KOPT-K1 (cell line): ENCODE measurements at regions not wholly inside any gene's neighbourhood (a gene's known extent, or its start where the extent isn't known, plus 50 kb on each side); places are given as distances from the start of the nearest gene placed in this dataset.

Experiments
- H3K27ac ChIP-seq: fragments of 200-600 bp; sonication (generic); 2 replicates; pipeline ENCODE4 v1.5.1; 2016; ENCODE audit warnings: antibody characterized with exemption, mild to moderate bottlenecking, low read depth, low read length; ENCODE audit not compliant: poor library complexity, severe bottlenecking
- H3K36me3 ChIP-seq: fragments of 200-600 bp; sonication (generic); 2 replicates; pipeline ENCODE4 v1.5.1; 2017; ENCODE audit warnings: antibody characterized with exemption, mild to moderate bottlenecking, low read length, moderate library complexity; ENCODE audit not compliant: insufficient read depth
- H3K9me3 ChIP-seq: fragments of 200-600 bp; sonication (generic); 2 replicates; pipeline ENCODE4 v1.5.1; 2017; ENCODE audit warnings: antibody characterized with exemption, low read length, mild to moderate bottlenecking; ENCODE audit not compliant: insufficient read depth, poor library complexity, severe bottlenecking

DNA sequence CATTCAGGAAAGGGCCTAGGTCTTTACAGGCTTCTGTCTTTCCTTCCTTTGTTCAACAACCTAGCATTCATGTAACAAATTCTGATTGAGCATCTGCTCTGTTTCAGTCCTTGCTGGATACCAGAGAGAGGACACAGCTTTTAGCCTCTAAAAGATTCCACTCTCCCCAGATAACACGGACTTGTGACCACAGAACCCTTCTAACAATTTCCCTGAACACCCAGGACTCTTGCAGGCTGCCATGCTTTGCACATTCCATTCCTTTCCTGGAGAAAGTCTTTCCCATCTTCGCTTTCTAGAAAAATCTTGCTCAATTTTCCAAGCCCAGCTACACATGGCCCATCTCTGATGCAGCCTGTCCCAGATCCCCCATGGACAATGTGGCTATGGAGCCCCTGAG is 310.9 kb downstream of the ACTL7B start:
- Histone ChIP-seq H3K36me3 (no peaks in the 10 kb centered on the region), H3K9me3 (no peaks in the 10 kb centered on the region), H3K27ac (no peak overlapping the region)

DNA sequence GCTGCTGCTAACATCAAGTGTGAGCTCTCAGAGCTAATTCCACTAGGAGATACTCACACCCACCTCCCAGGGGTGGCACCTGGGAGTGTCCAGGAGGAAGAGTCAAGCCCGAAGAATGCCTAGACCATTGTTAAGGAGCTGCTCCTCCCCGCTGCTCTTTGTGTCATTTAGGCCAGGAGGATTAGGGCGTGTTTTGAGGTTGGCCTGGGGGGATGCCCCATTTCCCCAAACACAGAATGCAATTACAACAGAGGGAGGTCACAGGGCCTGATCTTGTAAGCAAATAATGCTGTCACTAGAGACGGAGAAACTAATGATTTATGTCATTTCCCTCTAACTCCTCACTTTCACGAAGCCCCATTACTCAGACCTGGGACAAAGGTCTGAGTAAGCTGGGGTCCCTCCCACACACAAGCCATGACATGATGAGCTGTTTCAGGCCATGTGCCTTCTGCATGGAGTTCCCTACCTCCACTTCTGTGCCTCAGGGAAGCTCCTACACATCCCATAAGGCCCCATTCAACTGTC is 312.5 kb downstream of the ACTL7B start:
- H3K36me3 ChIP-seq: no peaks in the 10 kb centered on the region
- no peak overlapping the region for H3K27ac ChIP-seq
- no peaks in the 10 kb centered on the region for H3K9me3 ChIP-seq

- Histone ChIP-seq H3K27ac (no peak overlapping the region), H3K36me3 (no peaks in the 10 kb centered on the region), H3K9me3 (no peaks in the 10 kb centered on the region)
These were observed 318.0 kb downstream of the ACTL7B start for GRCh38 chr9:108537756-108538155.

- no peaks in the 10 kb centered on the region for H3K36me3 ChIP-seq
- no peak overlapping the region for H3K27ac ChIP-seq
- no peaks in the 10 kb centered on the region for H3K9me3 ChIP-seq
These were observed 318.8 kb downstream of the ACTL7B start for GRCh38 chr9:108536836-108537601.

DNA sequence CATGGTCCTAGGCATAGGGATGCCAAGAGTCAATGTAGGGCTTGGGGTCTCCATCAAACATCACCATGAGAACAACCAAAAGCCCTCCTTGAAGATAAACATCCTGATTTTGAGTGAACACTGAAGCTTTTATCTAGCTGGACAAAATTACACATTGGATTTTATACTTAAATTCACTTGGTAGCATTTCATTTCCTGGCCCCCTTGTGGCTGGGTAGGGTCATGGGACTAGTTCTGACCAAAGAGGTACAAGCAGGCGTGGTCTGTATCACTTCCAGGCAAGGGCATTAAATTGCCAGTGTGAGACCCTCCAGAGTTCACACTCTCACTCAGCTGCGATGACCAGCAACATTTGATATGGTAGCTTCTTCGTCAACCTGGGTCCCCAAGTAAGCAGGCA is 320.3 kb downstream of the ACTL7B start:
- Histone ChIP-seq H3K36me3 (no peaks in the 10 kb centered on the region), H3K27ac (no peak overlapping the region), H3K9me3 (no peaks in the 10 kb centered on the region)

DNA sequence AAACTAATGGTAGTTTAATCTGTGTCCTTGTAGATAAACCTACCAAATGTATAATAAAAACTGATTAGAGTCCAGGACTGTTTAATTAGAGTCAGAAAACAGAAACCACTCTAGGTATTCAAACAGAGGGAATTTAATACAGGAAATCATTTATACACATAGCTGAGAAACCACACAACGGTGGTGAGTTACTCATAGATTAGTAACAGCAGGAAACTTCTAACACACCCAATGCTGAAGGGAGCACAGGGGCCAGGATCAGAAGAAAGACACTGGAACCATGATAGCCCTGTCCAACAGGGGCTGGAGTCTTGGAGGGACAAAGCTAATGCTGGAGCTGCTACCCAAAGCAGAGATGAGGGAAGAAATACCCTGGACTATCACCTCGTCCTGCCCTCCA is 321.0 kb downstream of the ACTL7B start:
- Histone ChIP-seq H3K36me3 (no peaks in the 10 kb centered on the region), H3K9me3 (no peaks in the 10 kb centered on the region), H3K27ac (no peak overlapping the region)

DNA sequence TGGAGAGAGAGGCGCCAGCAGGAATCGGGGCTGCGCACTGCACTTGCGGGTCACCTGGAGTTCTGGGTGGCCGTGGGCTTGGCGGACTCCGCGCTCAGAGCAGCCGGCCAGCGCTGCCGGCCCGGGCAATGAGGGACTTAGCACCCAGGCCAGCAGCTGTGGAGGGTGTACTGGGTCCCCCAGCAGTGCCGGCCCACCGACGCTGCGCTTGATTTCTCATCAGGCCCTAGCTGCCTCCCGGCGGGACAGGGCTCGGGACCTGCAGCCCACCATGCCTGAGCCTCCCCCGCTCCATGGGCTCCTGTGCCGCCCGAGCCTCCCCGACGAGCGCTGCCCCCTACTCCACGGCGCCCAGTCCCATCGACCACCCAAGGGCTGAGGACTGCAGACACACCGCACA is 325.6 kb downstream of the ACTL7B start:
- no peaks in the 10 kb centered on the region for H3K36me3 ChIP-seq
- no peak overlapping the region for H3K27ac ChIP-seq
- no peaks in the 10 kb centered on the region for H3K9me3 ChIP-seq

GRCh38 chr9:108528231-108528630 is 327.6 kb downstream of the ACTL7B start:
- Histone ChIP-seq H3K9me3 (no peaks in the 10 kb centered on the region), H3K36me3 (no peaks in the 10 kb centered on the region), H3K27ac (no peak overlapping the region)

DNA sequence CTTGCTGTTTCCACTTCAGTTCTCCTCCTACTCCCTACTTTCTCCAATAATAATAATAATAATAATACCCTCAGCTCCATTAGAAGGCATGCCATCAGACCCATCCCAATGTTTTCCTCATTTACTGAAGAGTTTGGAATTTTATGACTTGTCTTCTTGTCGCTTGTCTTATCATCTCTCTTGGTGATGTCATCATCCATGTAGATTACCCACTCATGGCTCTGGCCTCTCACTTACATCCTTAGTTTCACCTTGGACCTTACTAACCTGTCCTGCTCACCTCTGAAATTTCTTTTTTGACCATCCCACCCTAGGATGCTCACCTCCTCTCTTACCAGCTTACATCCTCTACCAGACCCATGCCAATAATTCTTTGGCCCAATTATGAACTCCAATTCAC is 329.3 kb downstream of the ACTL7B start:
- Histone ChIP-seq H3K27ac (no peak overlapping the region), H3K36me3 (no peaks in the 10 kb centered on the region), H3K9me3 (no peaks in the 10 kb centered on the region)

DNA sequence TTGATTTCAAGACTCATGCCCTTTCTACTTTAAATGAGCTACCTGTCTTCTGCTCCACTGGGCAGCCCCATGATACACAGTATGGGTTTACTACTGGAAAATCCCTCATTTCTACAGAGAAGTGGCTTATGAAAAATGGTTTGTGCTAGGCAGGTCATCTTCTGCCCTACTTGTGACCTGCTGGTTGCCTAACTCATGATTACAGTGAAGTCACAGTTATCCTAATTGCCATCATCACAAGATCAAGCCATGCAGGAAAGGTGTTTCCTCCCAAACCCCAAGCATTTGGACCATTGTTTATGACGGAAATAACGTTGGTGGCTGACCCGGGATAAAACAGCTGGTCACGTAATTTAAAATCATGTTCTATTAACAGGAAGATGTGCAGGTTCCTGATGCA is 330.6 kb downstream of the ACTL7B start:
- H3K9me3 ChIP-seq: no peaks in the 10 kb centered on the region
- no peaks in the 10 kb centered on the region for H3K36me3 ChIP-seq
- no peak overlapping the region for H3K27ac ChIP-seq

GRCh38 chr9:108521063-108521590 is 334.7 kb downstream of the ACTL7B start:
- Histone ChIP-seq H3K9me3 (no peaks in the 10 kb centered on the region), H3K36me3 (no peaks in the 10 kb centered on the region), H3K27ac (no peak overlapping the region)

DNA sequence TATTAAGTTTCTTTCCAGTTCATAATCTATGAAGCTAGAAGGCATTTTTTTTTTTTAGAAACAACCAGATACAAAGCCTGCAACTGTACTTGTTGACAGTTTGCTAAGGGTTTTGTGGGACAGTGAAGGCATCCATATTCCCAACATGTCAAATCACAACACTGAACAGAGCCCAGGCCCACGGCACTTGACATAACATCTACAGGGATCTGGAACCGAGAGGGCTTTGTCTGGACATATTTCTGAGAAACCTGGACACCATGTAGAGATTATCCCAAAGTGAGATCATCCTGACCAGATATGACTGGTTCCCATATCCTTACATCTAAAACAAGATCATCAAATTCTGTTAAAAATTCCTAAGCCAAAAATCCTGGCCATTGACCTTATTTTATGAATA is 336.3 kb downstream of the ACTL7B start:
- no peaks in the 10 kb centered on the region for H3K36me3 ChIP-seq
- no peaks in the 10 kb centered on the region for H3K9me3 ChIP-seq
- H3K27ac ChIP-seq: no peak overlapping the region

DNA sequence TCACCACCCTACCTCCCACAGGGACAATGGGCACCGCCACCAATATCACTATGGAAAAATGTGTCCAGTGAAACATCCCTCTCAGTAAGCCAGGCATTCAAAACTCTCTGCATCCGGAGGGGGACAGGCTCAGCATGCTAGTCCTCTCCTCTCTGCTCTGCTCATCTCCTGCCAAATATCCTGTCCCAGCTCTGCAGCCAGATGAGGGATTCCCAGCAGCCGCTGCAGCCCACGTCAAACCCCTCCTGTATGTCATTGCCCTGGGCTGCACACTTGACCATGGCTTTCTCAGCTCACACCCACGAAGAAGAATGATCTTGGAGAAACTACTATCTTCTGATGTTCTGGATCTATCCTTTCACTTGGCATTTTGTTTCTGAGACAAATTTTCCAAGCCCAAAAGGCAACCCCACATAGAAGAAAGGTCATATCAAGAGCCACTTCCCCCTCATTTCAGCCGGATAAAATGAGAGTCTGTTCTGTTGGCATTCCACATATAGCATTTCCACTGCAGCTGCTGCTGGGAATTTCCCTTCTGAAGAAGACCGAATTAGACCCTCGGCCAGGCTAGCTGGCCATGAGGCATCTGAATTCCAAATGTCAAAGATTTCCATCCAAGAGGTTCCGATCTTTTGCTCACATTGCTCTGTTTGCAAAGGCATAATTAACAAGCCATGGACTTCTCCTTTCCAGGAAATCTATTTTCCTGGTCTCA is 338.0 kb downstream of the ACTL7B start:
- Histone ChIP-seq H3K9me3 (no peaks in the 10 kb centered on the region), H3K27ac (no peak overlapping the region), H3K36me3 (no peaks in the 10 kb centered on the region)

GRCh38 chr9:108516391-108516790 is 339.4 kb downstream of the ACTL7B start:
- H3K9me3 ChIP-seq: no peaks in the 10 kb centered on the region
- H3K27ac ChIP-seq: no peak overlapping the region
- H3K36me3 ChIP-seq: no peaks in the 10 kb centered on the region

DNA sequence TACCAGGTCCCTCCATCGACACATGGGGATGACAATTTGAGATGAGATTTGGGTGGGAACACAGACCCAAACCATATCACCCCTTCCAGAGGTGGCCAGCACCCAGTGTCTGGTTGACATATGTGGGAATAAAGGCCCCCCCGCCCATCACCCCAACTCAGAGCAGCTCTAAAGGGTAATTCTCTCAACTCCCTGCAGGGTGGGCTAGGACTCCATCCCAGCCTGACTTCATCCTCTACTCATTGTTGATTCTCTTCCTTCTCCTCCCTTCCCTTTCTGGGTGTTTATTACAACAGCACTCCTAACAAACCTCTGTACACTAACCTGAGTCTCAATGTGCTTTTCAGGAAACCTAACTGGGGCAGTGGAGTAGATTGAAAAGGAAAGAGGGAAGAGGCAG is 339.9 kb downstream of the ACTL7B start:
- Histone ChIP-seq H3K9me3 (no peaks in the 10 kb centered on the region), H3K36me3 (no peaks in the 10 kb centered on the region), H3K27ac (no peak overlapping the region)
